ENCODE measurements at regions not wholly inside any gene's neighbourhood (a gene's known extent, or its start where the extent isn't known, plus 50 kb on each side); places are given as distances from the start of the nearest gene placed in this dataset.

DNA sequence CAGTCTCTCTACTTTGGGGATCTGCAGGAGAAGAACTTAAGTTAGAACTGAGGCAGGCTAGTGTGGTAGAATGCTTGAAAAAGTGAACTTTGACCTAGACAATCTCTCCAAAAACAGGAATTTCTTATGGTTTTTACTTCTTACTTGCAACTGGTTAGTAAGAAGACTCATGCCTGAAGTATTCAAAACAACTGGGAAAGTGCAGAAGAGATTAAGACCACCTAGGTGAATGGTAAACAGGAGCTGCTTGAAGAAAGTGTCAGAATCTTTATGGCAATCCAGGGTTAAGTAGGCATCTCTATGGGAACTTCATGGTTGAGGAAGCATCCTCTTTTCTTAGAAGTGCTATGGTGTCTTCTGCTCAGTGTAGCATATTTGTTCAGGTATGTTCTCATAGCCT, 428.6 kb upstream of the TLE4 start:
- TF ChIP-seq EP300 (IDR thresholded peaks at IDR 0.05) (no peak), POLR2A (IDR thresholded peaks at IDR 0.05) (no peak), POLR2AphosphoS5 (IDR thresholded peaks at IDR 0.05) (no peak)
- TF ChIP-seq, protein P1, sequence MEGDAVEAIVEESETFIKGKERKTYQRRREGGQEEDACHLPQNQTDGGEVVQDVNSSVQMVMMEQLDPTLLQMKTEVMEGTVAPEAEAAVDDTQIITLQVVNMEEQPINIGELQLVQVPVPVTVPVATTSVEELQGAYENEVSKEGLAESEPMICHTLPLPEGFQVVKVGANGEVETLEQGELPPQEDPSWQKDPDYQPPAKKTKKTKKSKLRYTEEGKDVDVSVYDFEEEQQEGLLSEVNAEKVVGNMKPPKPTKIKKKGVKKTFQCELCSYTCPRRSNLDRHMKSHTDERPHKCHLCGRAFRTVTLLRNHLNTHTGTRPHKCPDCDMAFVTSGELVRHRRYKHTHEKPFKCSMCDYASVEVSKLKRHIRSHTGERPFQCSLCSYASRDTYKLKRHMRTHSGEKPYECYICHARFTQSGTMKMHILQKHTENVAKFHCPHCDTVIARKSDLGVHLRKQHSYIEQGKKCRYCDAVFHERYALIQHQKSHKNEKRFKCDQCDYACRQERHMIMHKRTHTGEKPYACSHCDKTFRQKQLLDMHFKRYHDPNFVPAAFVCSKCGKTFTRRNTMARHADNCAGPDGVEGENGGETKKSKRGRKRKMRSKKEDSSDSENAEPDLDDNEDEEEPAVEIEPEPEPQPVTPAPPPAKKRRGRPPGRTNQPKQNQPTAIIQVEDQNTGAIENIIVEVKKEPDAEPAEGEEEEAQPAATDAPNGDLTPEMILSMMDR (IDR thresholded peaks at IDR 0.05): no peak
